ENCODE measurements at regions not wholly inside any gene's neighbourhood (a gene's known extent, or its start where the extent isn't known, plus 50 kb on each side); places are given as distances from the start of the nearest gene placed in this dataset.

DNA sequence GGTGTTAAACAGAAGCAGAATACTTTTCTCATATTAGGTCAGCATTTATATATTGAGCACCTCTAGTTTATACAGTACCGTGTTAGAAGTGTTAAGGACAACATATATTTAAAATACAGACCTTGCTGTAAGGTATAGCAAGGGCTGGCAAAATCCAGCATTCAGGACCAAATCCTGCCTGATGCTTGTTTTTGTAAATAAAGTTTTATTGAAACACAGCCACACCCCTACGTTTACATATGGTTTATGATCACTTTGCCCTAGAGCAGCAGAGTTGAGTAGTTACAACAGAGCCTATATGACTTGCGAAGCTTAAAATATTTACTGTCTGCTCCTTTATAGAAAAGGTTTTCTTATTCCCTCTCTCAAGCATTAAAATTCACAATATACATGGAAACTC lies 877.3 kb downstream of the MCTP2 start:
- Histone ChIP-seq H4K20me1 (ENCODE audit: control insufficient read depth, extremely low read depth, insufficient read depth, low read length) (no peaks in the 10 kb centered on the region), H3K9me3 (ENCODE audit: control insufficient read depth, low read depth, low read length) (no peaks in the 10 kb centered on the region), H3K4me3 (ENCODE audit: control insufficient read depth in 2 of 3, extremely low read depth in 1 of 3, insufficient read depth in 2 of 3, low read depth in 1 of 3, low read length in 3 of 3) (no peak overlapping the region), H3K36me3 (ENCODE audit: control insufficient read depth in 2 of 2, extremely low read depth in 1 of 2, insufficient read depth in 2 of 2, low read length in 2 of 2) (no peaks in the 10 kb centered on the region), H3K27me3 (ENCODE audit: control insufficient read depth, extremely low read depth, insufficient read depth, low read length) (no peaks in the 10 kb centered on the region), H3K4me2 (ENCODE audit: control insufficient read depth, extremely low read depth, insufficient read depth, low read depth, low read length) (no peak overlapping the region), H3K9me1 (ENCODE audit: control insufficient read depth, extremely low read depth, insufficient read depth, low read length) (no peaks in the 10 kb centered on the region), H3K4me1 (ENCODE audit: control insufficient read depth, extremely low read depth, insufficient read depth, low read length) (no peaks in the 10 kb centered on the region), H2AFZ (ENCODE audit: control insufficient read depth, low read length) (no peak overlapping the region), H3K79me2 (ENCODE audit: control insufficient read depth, insufficient read depth, low read length) (no peaks in the 10 kb centered on the region), H3K27ac (ENCODE audit: control insufficient read depth, insufficient read depth, low read length) (no peak overlapping the region), H3K9ac (ENCODE audit: control insufficient read depth, extremely low read depth, insufficient read depth, low read length) (no peak overlapping the region)
- FAIRE-seq (no peak), DNase-seq (ENCODE audit: low read depth, low spot score) (no peak)
- TF ChIP-seq, protein P1, sequence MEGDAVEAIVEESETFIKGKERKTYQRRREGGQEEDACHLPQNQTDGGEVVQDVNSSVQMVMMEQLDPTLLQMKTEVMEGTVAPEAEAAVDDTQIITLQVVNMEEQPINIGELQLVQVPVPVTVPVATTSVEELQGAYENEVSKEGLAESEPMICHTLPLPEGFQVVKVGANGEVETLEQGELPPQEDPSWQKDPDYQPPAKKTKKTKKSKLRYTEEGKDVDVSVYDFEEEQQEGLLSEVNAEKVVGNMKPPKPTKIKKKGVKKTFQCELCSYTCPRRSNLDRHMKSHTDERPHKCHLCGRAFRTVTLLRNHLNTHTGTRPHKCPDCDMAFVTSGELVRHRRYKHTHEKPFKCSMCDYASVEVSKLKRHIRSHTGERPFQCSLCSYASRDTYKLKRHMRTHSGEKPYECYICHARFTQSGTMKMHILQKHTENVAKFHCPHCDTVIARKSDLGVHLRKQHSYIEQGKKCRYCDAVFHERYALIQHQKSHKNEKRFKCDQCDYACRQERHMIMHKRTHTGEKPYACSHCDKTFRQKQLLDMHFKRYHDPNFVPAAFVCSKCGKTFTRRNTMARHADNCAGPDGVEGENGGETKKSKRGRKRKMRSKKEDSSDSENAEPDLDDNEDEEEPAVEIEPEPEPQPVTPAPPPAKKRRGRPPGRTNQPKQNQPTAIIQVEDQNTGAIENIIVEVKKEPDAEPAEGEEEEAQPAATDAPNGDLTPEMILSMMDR (optimal IDR thresholded peaks at IDR 0.05 in 1 of 3, IDR thresholded peaks at IDR 0.05 in 1 of 3, conservative IDR thresholded peaks at IDR 0.05 in 1 of 3; ENCODE audit: extremely low read depth in 1 of 3, insufficient read depth in 2 of 3, low read length in 3 of 3): no peak
- TF ChIP-seq EZH2 (IDR thresholded peaks at IDR 0.05; ENCODE audit: low read length): no peak
- dilution Hi-C loops (cut with MboI; ENCODE audit: extremely low pct_ligation_motif_present, low sequenced_read_pairs): no loop called here

DNA sequence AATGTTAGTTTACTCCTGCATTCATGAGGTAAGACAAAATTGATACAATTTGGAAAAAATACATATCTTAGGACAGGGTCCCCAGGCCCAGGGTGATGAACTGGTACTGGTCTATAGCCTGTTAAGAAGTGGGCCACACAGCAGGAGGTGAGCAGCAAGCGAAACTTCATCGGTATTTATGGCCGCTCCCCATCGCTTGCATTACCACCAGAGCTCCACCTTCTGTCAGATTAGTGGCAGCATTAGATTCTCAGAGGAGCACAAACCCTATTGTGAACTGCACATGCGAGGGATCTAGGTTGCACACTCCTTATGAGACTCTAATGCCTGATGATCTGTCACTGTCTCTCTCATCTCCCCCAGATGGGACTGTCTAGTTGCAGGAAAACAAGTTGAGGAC lies 880.6 kb downstream of the MCTP2 start:
- H3K9ac ChIP-seq (ENCODE audit: control insufficient read depth, extremely low read depth, insufficient read depth, low read length): no peak overlapping the region
- no peaks in the 10 kb centered on the region for H3K4me1 ChIP-seq (ENCODE audit: control insufficient read depth, extremely low read depth, insufficient read depth, low read length)
- no peak overlapping the region for H3K4me3 ChIP-seq (ENCODE audit: control insufficient read depth in 2 of 3, extremely low read depth in 1 of 3, insufficient read depth in 2 of 3, low read depth in 1 of 3, low read length in 3 of 3)
- no peak overlapping the region for H3K27ac ChIP-seq (ENCODE audit: control insufficient read depth, insufficient read depth, low read length)
- no peaks in the 10 kb centered on the region for H3K9me3 ChIP-seq (ENCODE audit: control insufficient read depth, low read depth, low read length)
- no peaks in the 10 kb centered on the region for H3K27me3 ChIP-seq (ENCODE audit: control insufficient read depth, extremely low read depth, insufficient read depth, low read length)
- no peaks in the 10 kb centered on the region for H3K79me2 ChIP-seq (ENCODE audit: control insufficient read depth, insufficient read depth, low read length)
- no peaks in the 10 kb centered on the region for H4K20me1 ChIP-seq (ENCODE audit: control insufficient read depth, extremely low read depth, insufficient read depth, low read length)
- FAIRE-seq (no peak), DNase-seq (ENCODE audit: low read depth, low spot score) (no peak)
- dilution Hi-C loops (cut with MboI; ENCODE audit: extremely low pct_ligation_motif_present, low sequenced_read_pairs): no loop called here
- TF ChIP-seq, protein P1 (optimal IDR thresholded peaks at IDR 0.05 in 1 of 3, IDR thresholded peaks at IDR 0.05 in 1 of 3, conservative IDR thresholded peaks at IDR 0.05 in 1 of 3; ENCODE audit: extremely low read depth in 1 of 3, insufficient read depth in 2 of 3, low read length in 3 of 3): no peak
- TF ChIP-seq EZH2 (IDR thresholded peaks at IDR 0.05; ENCODE audit: low read length): no peak
- H3K4me2 ChIP-seq (ENCODE audit: control insufficient read depth, extremely low read depth, insufficient read depth, low read depth, low read length): no peak overlapping the region
- no peaks in the 10 kb centered on the region for H3K36me3 ChIP-seq (ENCODE audit: control insufficient read depth in 2 of 2, extremely low read depth in 1 of 2, insufficient read depth in 2 of 2, low read length in 2 of 2)
- H2AFZ ChIP-seq (ENCODE audit: control insufficient read depth, low read length): no peak overlapping the region
- no peaks in the 10 kb centered on the region for H3K9me1 ChIP-seq (ENCODE audit: control insufficient read depth, extremely low read depth, insufficient read depth, low read length)

All from keratinocyte (primary cell).